Lung (tissue), 11 donors: ENCODE measurements at regions not wholly inside any gene's neighbourhood (a gene's known extent, or its start where the extent isn't known, plus 50 kb on each side); places are given as distances from the start of the nearest gene placed in this dataset.

Source experiments
- ATAC-seq: fragments of 200-7000 bp; cut with Tn5 transposase; one replicate; pipeline ENCODE4 v1.9.1; 2020; ENCODE audit warnings: moderate number of reproducible peaks; ENCODE audit not compliant: insufficient read depth, low FRiP score
- DNase-seq, 3 donors: peaks; one replicate each; pipeline ENCODE4 v3.0.0-alpha.2; 2013 to 2017
- H3K27ac ChIP-seq, 2 donors: one replicate each; pipeline ENCODE4 v1.5.1; 2013; ENCODE audit warnings: mild to moderate bottlenecking in 2 of 2, moderate library complexity in 2 of 2, control low read depth in 1 of 2, inconsistent platforms in 1 of 2, low read depth in 1 of 2, low read length in 1 of 2
- H3K27me3 ChIP-seq, 3 donors: one replicate each; pipeline ENCODE4 v1.5.1; 2013; ENCODE audit warnings: low read length in 2 of 3; ENCODE audit not compliant: control insufficient read depth in 3 of 3, insufficient read depth in 3 of 3
- H3K36me3 ChIP-seq, 4 donors: one replicate each; pipeline ENCODE4 v1.5.1; 2013; ENCODE audit warnings: low read length in 4 of 4, mild to moderate bottlenecking in 1 of 4, moderate library complexity in 1 of 4; ENCODE audit not compliant: control insufficient read depth in 4 of 4, insufficient read depth in 4 of 4
- H3K4me1 ChIP-seq, 5 donors: one replicate each; pipeline ENCODE4 v1.5.1; 2013; ENCODE audit warnings: low read length in 5 of 5, mild to moderate bottlenecking in 2 of 5, moderate library complexity in 1 of 5; ENCODE audit not compliant: control insufficient read depth in 5 of 5, insufficient read depth in 5 of 5
- H3K4me3 ChIP-seq: one replicate; pipeline ENCODE4 v1.5.1; 2013; ENCODE audit warnings: mild to moderate bottlenecking, control low read depth, moderate library complexity
- H3K9ac ChIP-seq, 2 donors: one replicate each; pipeline ENCODE4 v1.5.1; 2013; ENCODE audit warnings: low read length in 2 of 2, control low read depth in 1 of 2; ENCODE audit not compliant: insufficient read depth in 1 of 2
- H3K9me3 ChIP-seq, 4 donors: one replicate each; pipeline ENCODE4 v1.5.1; 2013; ENCODE audit warnings: low read length in 3 of 4, mild to moderate bottlenecking in 1 of 4, moderate library complexity in 1 of 4; ENCODE audit not compliant: control insufficient read depth in 4 of 4, insufficient read depth in 3 of 4
- whole genome bisulfite sequencing, 2 donors: extraction: QIAGEN DNeasy Blood & Tissue Kit; methylation state at CpG; one replicate each; pipeline ENCODE4 v1.1.7; 2013; 5-methylcytosine and 5-hydroxymethylcytosine counted together
- TF ChIP-seq, protein P1 (sequence below): IDR thresholded peaks from 2 replicates; pipeline ENCODE4 v1.5.1; 2012; ENCODE audit warnings: mild to moderate bottlenecking; ENCODE audit errors: control extremely low read depth, extremely low read depth
- donor health status: control.
- donor health status: control.
- donor health status: Bipolar disorder and iron deficiency.
- donor health status: healthy.
- donor health status: DM: yes; HTN: yes; CAD: no.

GRCh38 chr9:38166501-38166900 is 97.5 kb upstream of the SHB start:
- TF ChIP-seq, protein P1, sequence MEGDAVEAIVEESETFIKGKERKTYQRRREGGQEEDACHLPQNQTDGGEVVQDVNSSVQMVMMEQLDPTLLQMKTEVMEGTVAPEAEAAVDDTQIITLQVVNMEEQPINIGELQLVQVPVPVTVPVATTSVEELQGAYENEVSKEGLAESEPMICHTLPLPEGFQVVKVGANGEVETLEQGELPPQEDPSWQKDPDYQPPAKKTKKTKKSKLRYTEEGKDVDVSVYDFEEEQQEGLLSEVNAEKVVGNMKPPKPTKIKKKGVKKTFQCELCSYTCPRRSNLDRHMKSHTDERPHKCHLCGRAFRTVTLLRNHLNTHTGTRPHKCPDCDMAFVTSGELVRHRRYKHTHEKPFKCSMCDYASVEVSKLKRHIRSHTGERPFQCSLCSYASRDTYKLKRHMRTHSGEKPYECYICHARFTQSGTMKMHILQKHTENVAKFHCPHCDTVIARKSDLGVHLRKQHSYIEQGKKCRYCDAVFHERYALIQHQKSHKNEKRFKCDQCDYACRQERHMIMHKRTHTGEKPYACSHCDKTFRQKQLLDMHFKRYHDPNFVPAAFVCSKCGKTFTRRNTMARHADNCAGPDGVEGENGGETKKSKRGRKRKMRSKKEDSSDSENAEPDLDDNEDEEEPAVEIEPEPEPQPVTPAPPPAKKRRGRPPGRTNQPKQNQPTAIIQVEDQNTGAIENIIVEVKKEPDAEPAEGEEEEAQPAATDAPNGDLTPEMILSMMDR = no peak

GRCh38 chr9:38164659-38165221 is 95.7 kb upstream of the SHB start:
- H3K9me3 ChIP-seq = peaks cover 0 to 3% (median under 1%) of the 10 kb centered on the region in 4 donors
- TF ChIP-seq, protein P1 = no peak
- H3K4me3 ChIP-seq = no peak overlapping the region
- H3K9ac ChIP-seq = no peak overlapping the region
- WGBS, 2 donors = 39 to 56% methylated on average over 9 of the region's 9 CpGs
- no peaks in the 10 kb centered on the region for H3K36me3 ChIP-seq
- H3K27ac ChIP-seq = no peak overlapping the region
- ATAC-seq (no peak), DNase-seq (peak in 2 of 3 donors; percentile 16 to 19)
- H3K27me3 ChIP-seq = no peaks in the 10 kb centered on the region
- H3K4me1 ChIP-seq = no peaks in the 10 kb centered on the region

More at GRCh38 chr9:38166501-38166900, 97.5 kb upstream of the SHB start:
- 94 to 96% methylated on average over 5 of the region's 5 CpGs for WGBS, 2 donors
- Histone ChIP-seq H3K4me3 (no peak overlapping the region), H3K27ac (no peak overlapping the region), H3K4me1 (no peaks in the 10 kb centered on the region), H3K27me3 (no peaks in the 10 kb centered on the region), H3K9me3 (peaks cover 0 to 8% (median 4%) of the 10 kb centered on the region in 4 donors), H3K9ac (no peak overlapping the region), H3K36me3 (no peaks in the 10 kb centered on the region)
- ATAC-seq (no peak), DNase-seq (no peak)

DNA sequence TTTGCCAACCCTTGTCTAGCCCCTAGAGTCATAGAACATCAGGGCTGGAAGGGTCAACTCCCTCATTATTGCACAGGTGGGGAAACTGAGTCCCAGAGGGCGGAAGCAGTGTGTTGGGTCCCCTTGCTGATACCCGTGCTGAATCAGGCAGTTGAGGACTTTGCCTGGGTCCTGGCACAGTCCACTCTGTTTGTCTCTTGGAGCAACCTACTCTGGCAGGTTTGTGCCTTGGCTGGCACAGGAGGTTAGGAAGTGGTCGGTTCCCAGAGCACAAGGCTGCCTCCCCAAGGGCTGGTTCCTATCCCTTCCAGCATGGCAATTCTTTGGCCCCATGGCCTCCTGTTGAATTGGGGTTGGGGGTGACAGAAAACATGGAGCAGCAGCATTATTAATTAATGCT is 94.5 kb upstream of the SHB start:
- Histone ChIP-seq H3K36me3 (no peaks in the 10 kb centered on the region), H3K9ac (no peak overlapping the region), H3K27me3 (no peaks in the 10 kb centered on the region), H3K4me1 (no peaks in the 10 kb centered on the region), H3K27ac (no peak overlapping the region), H3K4me3 (no peak overlapping the region), H3K9me3 (peaks cover 0 to 3% (median 0%) of the 10 kb centered on the region in 4 donors)
- WGBS, 2 donors = 84 to 88% methylated on average over 3 of the region's 3 CpGs
- TF ChIP-seq, protein P1 = no peak
- ATAC-seq = no peak
- no peak for DNase-seq
